IMR-90 (cell line): ENCODE measurements at regions not wholly inside any gene's neighbourhood (a gene's known extent, or its start where the extent isn't known, plus 50 kb on each side); places are given as distances from the start of the nearest gene placed in this dataset.

Experiments
- BHLHE40 ChIP-seq: fragments of 150-350 bp; IDR thresholded peaks from 2 replicates; pipeline ENCODE4 v1.6.1; 2016; ENCODE audit warnings: mild to moderate bottlenecking, low read depth, low read length
- CTCF ChIP-seq: conservative IDR thresholded peaks from 2 replicates; pipeline ENCODE4 v1.5.1; 2012; ENCODE audit warnings: mild to moderate bottlenecking, low read depth, low read length, improper control_type of control experiment
- ELK1 ChIP-seq: fragments of 150-350 bp; IDR thresholded peaks from 2 replicates; pipeline ENCODE4 v1.6.1; 2016; ENCODE audit warnings: low read depth, mild to moderate bottlenecking, low read length, moderate library complexity, borderline replicate concordance
- MAZ ChIP-seq: IDR thresholded peaks from 2 replicates; pipeline ENCODE4 v1.6.1; 2012; ENCODE audit warnings: low read depth, mild to moderate bottlenecking, low read length, improper control_type of control experiment, moderate library complexity, borderline replicate concordance
- POLR2A ChIP-seq: IDR thresholded peaks from 2 replicates; pipeline ENCODE4 v1.6.1; 2012; ENCODE audit warnings: mild to moderate bottlenecking, low read depth, low read length

- TF ChIP-seq CTCF (no peak), BHLHE40 (no peak), ELK1 (no peak), MAZ (no peak), POLR2A (no peak)
Observed at GRCh38 chr10:44593952-44594351, 209.1 kb upstream of the CXCL12 start.
